ENCODE measurements at regions not wholly inside any gene's neighbourhood (a gene's known extent, or its start where the extent isn't known, plus 50 kb on each side); places are given as distances from the start of the nearest gene placed in this dataset.

DNA sequence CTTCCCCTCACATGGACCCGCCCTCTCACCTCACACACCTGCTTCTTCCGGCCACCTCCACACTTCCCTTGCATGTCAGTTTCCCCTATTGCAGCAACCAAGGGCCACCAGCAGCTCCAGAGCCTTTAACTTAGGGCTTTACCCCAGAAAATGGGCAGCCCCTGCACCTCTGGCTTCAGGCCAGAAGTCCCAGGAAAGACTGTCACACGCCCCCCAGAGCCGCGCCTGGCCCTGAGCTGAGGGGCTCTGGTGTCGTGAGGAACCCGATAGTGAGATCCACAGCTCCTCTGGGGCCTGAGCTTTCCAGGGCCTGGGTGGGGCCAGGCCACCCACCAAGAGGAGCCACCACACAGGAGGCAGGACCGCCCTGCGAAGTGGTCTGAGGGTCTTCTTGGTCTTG is 182.4 kb downstream of the DLL1 start:
- no peaks in the 10 kb centered on the region for H3K9me2 ChIP-seq (replicated peaks; ENCODE audit: control insufficient read depth, low read length)
- H3K27me3 ChIP-seq (ENCODE audit: control insufficient read depth, low read length) = no peaks in the 10 kb centered on the region

GRCh38 chr6:170107606-170108222 is 183.2 kb downstream of the DLL1 start:
- Histone ChIP-seq H3K36me3 (ENCODE audit: control insufficient read depth, low read length) (no peaks in the 10 kb centered on the region), H3K27me3 (ENCODE audit: control insufficient read depth, low read length) (no peaks in the 10 kb centered on the region), H3K9me3 (ENCODE audit: control insufficient read depth, insufficient read depth, low read length) (peaks cover 4% of the 10 kb centered on the region; the same call in 1 of the 2 replicates), H3F3A (ENCODE audit: control insufficient read depth, insufficient read depth) (no peaks in the 10 kb centered on the region), H3K4me1 (ENCODE audit: control insufficient read depth, low read length) (no peaks in the 10 kb centered on the region), H3K9me2 (replicated peaks; ENCODE audit: control insufficient read depth, low read length) (no peaks in the 10 kb centered on the region), H3K79me2 (ENCODE audit: control insufficient read depth, low read length) (no peaks in the 10 kb centered on the region), H4K20me1 (ENCODE audit: control insufficient read depth, insufficient read depth, low read depth, low read length) (no peaks in the 10 kb centered on the region), H3K4me2 (ENCODE audit: low read length) (no peak overlapping the region), H3K4me3 (ENCODE audit: low read length) (no peak overlapping the region), H3K27ac (ENCODE audit: low read depth, low read length) (no peak overlapping the region)
- no peak for TF ChIP-seq EZH2phosphoT487 (IDR thresholded peaks at IDR 0.05; ENCODE audit: borderline replicate concordance, low read length)
- TF ChIP-seq CTCF (IDR thresholded peaks at IDR 0.05; ENCODE audit: low read depth, low read length, poor library complexity, severe bottlenecking) = no peak

More for the DNA sequence above, 182.4 kb downstream of the DLL1 start:
- Histone ChIP-seq H3K36me3 (ENCODE audit: control insufficient read depth, low read length) (no peaks in the 10 kb centered on the region), H3K4me3 (ENCODE audit: low read length) (no peak overlapping the region), H3K4me2 (ENCODE audit: low read length) (no peak overlapping the region), H3K4me1 (ENCODE audit: control insufficient read depth, low read length) (no peaks in the 10 kb centered on the region), H3K27ac (ENCODE audit: low read depth, low read length) (no peak overlapping the region), H3K79me2 (ENCODE audit: control insufficient read depth, low read length) (no peaks in the 10 kb centered on the region), H3F3A (ENCODE audit: control insufficient read depth, insufficient read depth) (no peaks in the 10 kb centered on the region), H3K9me3 (ENCODE audit: control insufficient read depth, insufficient read depth, low read length) (peaks cover 4% of the 10 kb centered on the region; the same call in 1 of the 2 replicates), H4K20me1 (ENCODE audit: control insufficient read depth, insufficient read depth, low read depth, low read length) (no peaks in the 10 kb centered on the region)
- TF ChIP-seq EZH2phosphoT487 (IDR thresholded peaks at IDR 0.05; ENCODE audit: borderline replicate concordance, low read length) (no peak), CTCF (IDR thresholded peaks at IDR 0.05; ENCODE audit: low read depth, low read length, poor library complexity, severe bottlenecking) (no peak)

- TF ChIP-seq CTCF (IDR thresholded peaks at IDR 0.05; ENCODE audit: low read depth, low read length, poor library complexity, severe bottlenecking) (no peak), EZH2phosphoT487 (IDR thresholded peaks at IDR 0.05; ENCODE audit: borderline replicate concordance, low read length) (no peak)
- Histone ChIP-seq H3K9me2 (replicated peaks; ENCODE audit: control insufficient read depth, low read length) (no peaks in the 10 kb centered on the region), H3K36me3 (ENCODE audit: control insufficient read depth, low read length) (no peaks in the 10 kb centered on the region), H3K4me3 (ENCODE audit: low read length) (no peak overlapping the region), H4K20me1 (ENCODE audit: control insufficient read depth, insufficient read depth, low read depth, low read length) (no peaks in the 10 kb centered on the region), H3K79me2 (ENCODE audit: control insufficient read depth, low read length) (no peaks in the 10 kb centered on the region), H3K4me1 (ENCODE audit: control insufficient read depth, low read length) (no peaks in the 10 kb centered on the region), H3F3A (ENCODE audit: control insufficient read depth, insufficient read depth) (no peaks in the 10 kb centered on the region), H3K27ac (ENCODE audit: low read depth, low read length) (no peak overlapping the region), H3K9me3 (ENCODE audit: control insufficient read depth, insufficient read depth, low read length) (peaks cover 4% of the 10 kb centered on the region; the same call in 1 of the 2 replicates), H3K4me2 (ENCODE audit: low read length) (no peak overlapping the region), H3K27me3 (ENCODE audit: control insufficient read depth, low read length) (no peaks in the 10 kb centered on the region)
Observed at GRCh38 chr6:170106906-170107525, 183.9 kb downstream of the DLL1 start.
